Astrocyte of the cerebellum (primary cell): ENCODE measurements at regions not wholly inside any gene's neighbourhood (a gene's known extent, or its start where the extent isn't known, plus 50 kb on each side); places are given as distances from the start of the nearest gene placed in this dataset.
"Not testable (repeated sequence)": the region's sequence is repeated elsewhere in the genome, so short reads cannot be mapped to it uniquely, and the experiment has no call there.

Experiments
- DNase-seq: peaks from one replicate; pipeline ENCODE4 v3.0.0-alpha.2; 2011; ENCODE audit warnings: low read depth
- H3K4me3 ChIP-seq: 2 replicates; pipeline ENCODE4 v1.5.1; 2011; ENCODE audit warnings: mild to moderate bottlenecking, low read depth, low read length, moderate library complexity
- in situ Hi-C: cut with HindIII; loops from 2 replicates; pipeline ENCODE4 v1.10.0; 2017; ENCODE audit warnings: low sequenced_read_pairs
- TF ChIP-seq, protein P1 (sequence below): IDR thresholded peaks from 2 replicates; pipeline ENCODE4 v1.5.1; 2012; ENCODE audit warnings: low read length, low read depth, moderate library complexity, mild to moderate bottlenecking; ENCODE audit errors: missing control alignments

DNA sequence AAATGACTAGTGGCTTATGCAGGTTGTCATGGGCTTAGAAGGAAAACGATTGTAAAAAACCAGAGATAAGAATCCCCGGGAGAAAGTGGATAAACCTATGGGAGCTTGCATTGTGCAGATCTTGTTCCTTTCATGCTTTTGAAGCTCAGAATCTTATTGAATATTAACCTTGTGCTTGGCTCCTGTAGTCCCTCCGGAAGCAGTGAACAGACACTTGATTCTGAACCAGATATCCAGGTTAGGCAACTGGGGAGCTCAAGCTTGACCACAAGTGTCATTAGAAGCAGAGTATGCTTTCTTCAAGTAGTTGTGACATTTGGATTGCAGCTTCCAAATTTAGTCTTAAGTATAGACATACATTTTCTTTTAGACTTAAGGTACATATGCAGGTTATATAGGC is 212.6 kb upstream of the MOCS1 start:
- no peak overlapping the region for H3K4me3 ChIP-seq
- in situ Hi-C loops: no loop called here
- DNase-seq: no peak
- TF ChIP-seq, protein P1, sequence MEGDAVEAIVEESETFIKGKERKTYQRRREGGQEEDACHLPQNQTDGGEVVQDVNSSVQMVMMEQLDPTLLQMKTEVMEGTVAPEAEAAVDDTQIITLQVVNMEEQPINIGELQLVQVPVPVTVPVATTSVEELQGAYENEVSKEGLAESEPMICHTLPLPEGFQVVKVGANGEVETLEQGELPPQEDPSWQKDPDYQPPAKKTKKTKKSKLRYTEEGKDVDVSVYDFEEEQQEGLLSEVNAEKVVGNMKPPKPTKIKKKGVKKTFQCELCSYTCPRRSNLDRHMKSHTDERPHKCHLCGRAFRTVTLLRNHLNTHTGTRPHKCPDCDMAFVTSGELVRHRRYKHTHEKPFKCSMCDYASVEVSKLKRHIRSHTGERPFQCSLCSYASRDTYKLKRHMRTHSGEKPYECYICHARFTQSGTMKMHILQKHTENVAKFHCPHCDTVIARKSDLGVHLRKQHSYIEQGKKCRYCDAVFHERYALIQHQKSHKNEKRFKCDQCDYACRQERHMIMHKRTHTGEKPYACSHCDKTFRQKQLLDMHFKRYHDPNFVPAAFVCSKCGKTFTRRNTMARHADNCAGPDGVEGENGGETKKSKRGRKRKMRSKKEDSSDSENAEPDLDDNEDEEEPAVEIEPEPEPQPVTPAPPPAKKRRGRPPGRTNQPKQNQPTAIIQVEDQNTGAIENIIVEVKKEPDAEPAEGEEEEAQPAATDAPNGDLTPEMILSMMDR: no peak

DNA sequence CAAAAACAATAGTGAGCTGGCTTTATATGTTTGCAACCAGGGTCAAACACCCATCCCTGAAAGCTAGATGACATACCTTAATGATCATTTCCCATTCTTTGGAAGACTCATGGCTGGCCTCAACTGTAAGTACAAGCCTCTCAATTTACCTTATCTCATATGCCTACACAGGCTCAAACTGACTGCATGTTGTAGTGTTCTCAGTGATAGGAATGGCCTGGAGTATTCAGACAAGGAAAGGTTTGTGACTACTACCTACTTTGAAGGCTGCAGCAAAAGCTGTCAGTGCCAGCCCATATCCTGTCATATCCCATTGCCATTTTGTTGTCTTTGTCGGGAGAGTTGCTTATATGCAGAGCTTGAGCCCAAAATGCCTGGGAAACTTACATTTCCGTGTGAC is 205.2 kb upstream of the MOCS1 start:
- DNase-seq: no peak
- TF ChIP-seq, protein P1: no peak
- H3K4me3 ChIP-seq: no peak overlapping the region
- in situ Hi-C loops: no loop called here

DNA sequence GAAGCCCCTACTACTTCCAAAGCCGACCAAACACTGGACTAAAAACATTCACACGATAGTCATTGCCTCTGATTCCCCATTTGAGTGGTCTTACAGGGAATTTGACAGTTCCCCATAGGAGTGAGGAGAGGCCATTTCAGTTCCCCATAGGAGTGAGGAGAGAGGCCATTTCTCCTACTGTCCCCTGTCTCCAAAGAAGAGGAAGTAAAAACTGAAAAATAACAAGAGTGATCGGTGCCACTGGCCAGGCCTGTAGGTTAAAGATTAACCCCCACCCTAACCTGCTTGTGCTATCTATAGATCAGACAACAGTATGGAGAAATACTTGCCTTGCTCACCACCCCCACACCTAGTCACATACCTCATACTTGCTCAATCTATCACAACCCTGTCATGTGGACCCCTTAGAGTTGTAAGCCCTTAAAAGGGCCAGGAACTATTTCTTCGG is 204.0 kb upstream of the MOCS1 start:
- no peak overlapping the region for H3K4me3 ChIP-seq
- TF ChIP-seq, protein P1: no peak
- in situ Hi-C loops: no loop called here
- DNase-seq: no peak

DNA sequence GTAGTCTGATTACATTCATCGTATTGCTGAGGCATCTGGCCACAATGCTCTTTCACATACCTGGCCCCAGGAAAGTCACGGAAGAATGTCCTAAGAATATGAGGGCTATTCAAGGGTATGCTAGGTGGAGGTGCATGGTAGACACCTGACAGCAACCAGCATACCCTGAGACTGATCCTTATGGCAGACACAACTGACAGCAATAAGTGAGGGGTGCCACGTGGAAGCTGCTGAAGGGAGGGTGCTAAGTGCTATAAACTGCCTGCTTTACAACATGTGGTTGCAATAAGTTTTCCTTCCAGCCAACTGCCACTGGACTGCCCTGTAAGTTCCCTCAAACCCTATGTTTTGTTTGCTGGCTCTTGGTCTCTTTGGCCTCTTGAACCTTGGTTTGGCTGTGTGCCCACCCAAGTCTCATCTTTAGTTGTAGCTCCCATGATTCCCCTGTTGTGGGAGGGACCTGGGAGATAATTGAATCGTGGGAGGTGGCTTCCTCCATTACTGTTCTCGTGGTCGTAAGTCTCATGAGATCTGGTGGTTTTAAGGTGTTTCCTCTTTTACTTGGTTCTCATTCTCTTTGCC is 201.3 kb upstream of the MOCS1 start:
- DNase-seq: no peak
- TF ChIP-seq, protein P1: no peak
- H3K4me3 ChIP-seq: no peak overlapping the region
- in situ Hi-C loops: no loop called here

DNA sequence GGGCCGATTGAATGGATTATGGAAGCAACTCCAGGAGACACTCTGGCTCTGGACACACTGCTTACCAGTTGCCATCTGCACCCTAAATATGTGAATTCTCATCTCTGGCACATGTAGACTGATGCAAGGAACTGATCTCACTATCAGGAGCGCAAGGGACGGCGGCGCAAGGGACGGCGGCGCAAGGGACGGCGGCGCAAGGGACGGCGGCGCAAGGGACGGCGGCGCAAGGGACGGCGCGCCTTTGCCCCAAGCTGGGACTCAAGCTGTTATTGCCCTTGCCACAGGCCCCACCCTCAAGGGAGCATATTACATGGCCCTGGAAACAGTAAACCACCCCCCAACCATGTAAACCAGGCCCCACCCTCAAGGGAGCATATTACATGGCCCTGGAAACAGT is 199.7 kb upstream of the MOCS1 start:
- in situ Hi-C loops, DNase-seq, H3K4me3 ChIP-seq: not testable (repeated sequence)

DNA sequence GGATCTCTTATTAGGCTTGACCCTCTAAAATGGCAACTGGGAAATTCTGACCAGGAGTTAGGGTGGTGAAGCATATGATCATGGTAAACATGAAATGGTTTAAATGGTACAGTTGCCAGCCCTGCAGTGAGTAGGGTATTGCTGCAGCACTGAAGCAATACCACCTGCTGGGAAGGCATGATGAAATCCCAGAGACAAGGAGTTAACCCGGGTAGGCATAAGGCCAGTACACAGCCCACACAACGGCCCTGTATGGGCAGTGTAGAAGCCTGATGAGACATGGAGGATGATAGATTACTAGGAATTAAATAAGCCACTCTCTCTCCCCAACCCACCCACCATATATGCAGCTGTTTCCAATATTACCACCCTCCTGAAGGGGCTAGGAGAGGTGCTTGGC is 197.4 kb upstream of the MOCS1 start:
- TF ChIP-seq, protein P1: no peak
- in situ Hi-C loops: no loop called here
- H3K4me3 ChIP-seq: no peak overlapping the region
- DNase-seq: no peak

DNA sequence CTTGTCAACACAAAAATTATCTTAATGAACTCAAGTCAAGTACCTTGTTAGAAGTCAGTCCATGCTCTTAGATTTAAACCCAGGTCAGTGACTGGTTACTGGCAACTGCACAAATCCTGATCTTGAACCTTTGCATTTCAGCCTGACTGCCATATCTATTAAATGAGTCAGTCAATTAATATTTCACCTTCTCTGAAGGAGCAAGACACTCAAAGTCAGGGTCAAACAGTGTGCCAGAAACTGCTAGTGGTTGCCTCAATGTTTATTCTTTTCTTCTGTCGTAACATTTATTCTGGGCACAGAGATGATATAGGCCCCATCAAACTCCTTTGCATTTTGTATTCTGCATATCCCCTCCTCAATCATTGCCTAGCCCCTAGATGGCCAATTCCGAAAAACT is 193.9 kb upstream of the MOCS1 start:
- TF ChIP-seq, protein P1: no peak
- in situ Hi-C loops: no loop called here
- H3K4me3 ChIP-seq: no peak overlapping the region
- no peak for DNase-seq
